AG04449 (cell line): ENCODE measurements at regions not wholly inside any gene's neighbourhood (a gene's known extent, or its start where the extent isn't known, plus 50 kb on each side); places are given as distances from the start of the nearest gene placed in this dataset.
"Not testable (repeated sequence)": the region's sequence is repeated elsewhere in the genome, so short reads cannot be mapped to it uniquely, and the experiment has no call there.

Source experiments
- CTCF ChIA-PET: fragments of 350-600 bp; formaldehyde crosslinking; extraction: SDS; loops from one replicate; lab custom pipeline; 2021; ENCODE audit warnings: antibody characterized with exemption; lab: Yijun Ruan, JAX
- POLR2A ChIA-PET: fragments of 400-600, 350-600 bp; formaldehyde crosslinking; extraction: SDS; loops from one replicate; lab custom pipeline; 2020; ENCODE audit warnings: antibody characterized with exemption, inconsistent platforms; lab: Yijun Ruan, JAX
- DNase-seq: peaks from one replicate; pipeline ENCODE4 v3.0.0-alpha.2; 2010; ENCODE audit warnings: low read depth, low spot score
- H3K4me3 ChIP-seq: 2 replicates; pipeline ENCODE4 v1.5.1; 2011; ENCODE audit warnings: low read depth, mild to moderate bottlenecking, control low read depth, low read length
- TF ChIP-seq, protein P1 (sequence below): IDR thresholded peaks from one replicate; pipeline ENCODE4 v1.5.1; 2011; ENCODE audit warnings: mild to moderate bottlenecking, moderate library complexity, low read length, control low read depth, inconsistent platforms; ENCODE audit not compliant: insufficient read depth; ENCODE audit errors: missing control alignments

DNA sequence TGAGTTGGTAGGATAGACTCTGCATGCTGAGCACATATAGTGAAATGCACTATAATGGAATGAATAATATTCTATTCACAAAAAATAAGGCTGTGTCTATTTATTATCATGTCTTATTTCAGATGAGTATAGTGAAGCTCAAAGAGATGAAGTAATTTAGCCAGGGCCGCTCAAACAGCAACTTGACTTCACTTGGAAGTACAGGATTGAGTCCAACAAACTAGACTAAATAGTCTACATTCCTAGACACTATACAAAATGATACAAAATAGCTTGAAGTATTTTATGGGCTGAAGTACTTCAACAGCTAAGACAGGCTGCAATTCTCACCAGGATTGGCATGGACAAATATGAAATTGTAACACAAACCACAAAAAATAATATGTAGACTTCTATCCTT is 144.5 kb upstream of the DST start:
- TF ChIP-seq, protein P1, sequence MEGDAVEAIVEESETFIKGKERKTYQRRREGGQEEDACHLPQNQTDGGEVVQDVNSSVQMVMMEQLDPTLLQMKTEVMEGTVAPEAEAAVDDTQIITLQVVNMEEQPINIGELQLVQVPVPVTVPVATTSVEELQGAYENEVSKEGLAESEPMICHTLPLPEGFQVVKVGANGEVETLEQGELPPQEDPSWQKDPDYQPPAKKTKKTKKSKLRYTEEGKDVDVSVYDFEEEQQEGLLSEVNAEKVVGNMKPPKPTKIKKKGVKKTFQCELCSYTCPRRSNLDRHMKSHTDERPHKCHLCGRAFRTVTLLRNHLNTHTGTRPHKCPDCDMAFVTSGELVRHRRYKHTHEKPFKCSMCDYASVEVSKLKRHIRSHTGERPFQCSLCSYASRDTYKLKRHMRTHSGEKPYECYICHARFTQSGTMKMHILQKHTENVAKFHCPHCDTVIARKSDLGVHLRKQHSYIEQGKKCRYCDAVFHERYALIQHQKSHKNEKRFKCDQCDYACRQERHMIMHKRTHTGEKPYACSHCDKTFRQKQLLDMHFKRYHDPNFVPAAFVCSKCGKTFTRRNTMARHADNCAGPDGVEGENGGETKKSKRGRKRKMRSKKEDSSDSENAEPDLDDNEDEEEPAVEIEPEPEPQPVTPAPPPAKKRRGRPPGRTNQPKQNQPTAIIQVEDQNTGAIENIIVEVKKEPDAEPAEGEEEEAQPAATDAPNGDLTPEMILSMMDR = no peak
- ChIA-PET POLR2A (interaction anchor here (0.6 kb wide), 1 partner anchor 14 kb away, joined by 4 read pairs; no protein-coding TSS in a partner anchor), CTCF (interaction anchor here (1.0 to 1.3 kb wide), 4 partner anchors 10 to 88 kb away, joined by 3 to 4 read pairs (median 3); no protein-coding TSS in a partner anchor)
- no peak overlapping the region for H3K4me3 ChIP-seq
- peak; percentile 62 for DNase-seq

DNA sequence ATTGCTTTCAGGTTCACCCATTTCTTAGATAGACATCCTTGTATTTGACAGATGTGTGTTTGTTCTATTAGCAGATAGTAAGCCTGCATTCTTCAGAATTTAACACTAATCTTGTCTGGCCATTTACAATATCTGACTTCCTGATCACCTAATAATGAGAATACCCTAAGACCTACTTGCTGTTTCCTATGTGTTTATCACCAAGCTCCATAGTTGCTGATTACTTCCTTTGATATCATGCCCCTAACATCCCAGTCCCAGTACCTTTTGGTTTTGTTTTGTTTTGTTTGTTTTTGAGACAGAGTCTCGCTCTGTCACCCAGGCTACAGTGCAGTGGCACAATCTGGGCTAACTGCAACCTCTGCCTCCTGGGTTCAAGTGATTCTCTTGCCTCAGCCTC is 143.6 kb upstream of the DST start:
- CTCF ChIA-PET = interaction anchor here (1.1 to 1.2 kb wide), 3 partner anchors 9 to 35 kb away, joined by 3 read pairs; no protein-coding TSS in a partner anchor
- TF ChIP-seq, protein P1 = no peak
- H3K4me3 ChIP-seq = no peak overlapping the region
- no peak for DNase-seq
- POLR2A ChIA-PET = no interaction called here

DNA sequence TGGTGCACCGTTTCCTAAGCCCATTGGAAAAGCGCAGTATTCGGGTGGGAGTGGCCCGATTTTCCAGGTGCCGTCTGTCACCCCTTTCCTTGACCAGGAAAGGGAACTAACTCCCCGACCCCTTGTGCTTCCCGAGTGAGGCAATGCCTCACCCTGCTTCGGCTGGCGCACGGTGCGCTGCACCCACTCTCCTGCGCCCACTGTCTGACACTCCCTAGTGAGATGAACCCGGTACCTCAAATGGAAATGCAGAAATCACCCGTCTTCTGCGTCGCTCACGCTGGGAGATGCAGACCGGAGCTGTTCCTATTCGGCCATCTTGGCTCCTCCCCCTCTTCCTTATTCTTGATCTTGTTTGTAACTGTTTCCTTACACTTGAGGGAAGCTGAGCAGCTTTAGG is 142.8 kb upstream of the DST start:
- POLR2A ChIA-PET, DNase-seq, H3K4me3 ChIP-seq: not testable (repeated sequence)
- CTCF ChIA-PET = interaction anchor here (1.2 kb wide), 1 partner anchor 14 kb away, joined by 3 read pairs; no protein-coding TSS in a partner anchor

DNA sequence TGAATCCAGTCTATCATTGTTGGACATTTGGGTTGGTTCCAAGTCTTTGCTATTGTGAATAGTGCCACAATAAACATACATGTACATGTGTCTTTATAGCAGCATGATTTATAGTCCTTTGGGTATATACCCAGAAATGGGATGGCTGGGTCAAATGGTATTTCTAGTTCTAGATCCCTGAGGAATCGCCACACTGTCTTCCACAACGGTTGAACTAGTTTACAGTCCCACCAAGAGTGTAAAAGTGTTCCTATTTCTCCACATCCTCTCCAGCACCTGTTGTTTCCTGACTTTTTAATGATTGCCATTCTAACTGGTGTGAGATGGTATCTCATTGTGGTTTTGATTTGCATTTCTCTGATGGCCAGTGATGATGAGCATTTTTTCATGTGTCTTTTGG is 137.4 kb upstream of the DST start:
- POLR2A ChIA-PET, CTCF ChIA-PET, H3K4me3 ChIP-seq, DNase-seq: not testable (repeated sequence)

DNA sequence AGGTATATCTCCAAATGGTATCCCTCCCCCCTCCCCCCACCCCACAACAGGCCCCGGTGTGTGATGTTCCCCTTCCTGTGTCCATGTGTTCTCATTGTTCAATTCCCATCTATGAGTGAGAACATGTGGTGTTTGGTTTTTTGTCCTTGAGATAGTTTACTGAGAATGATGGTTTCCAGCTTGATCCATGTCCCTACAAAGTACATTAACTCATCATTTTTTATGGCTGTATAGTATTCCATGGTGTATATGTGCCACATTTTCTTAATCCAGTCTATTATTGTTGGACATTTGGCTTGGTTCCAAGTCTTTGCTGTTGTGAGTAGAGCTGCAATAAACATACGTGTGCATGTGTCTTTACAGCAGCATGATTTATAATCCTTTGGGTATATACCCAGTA is 135.8 kb upstream of the DST start:
- CTCF ChIA-PET, POLR2A ChIA-PET, H3K4me3 ChIP-seq, DNase-seq: not testable (repeated sequence)

DNA sequence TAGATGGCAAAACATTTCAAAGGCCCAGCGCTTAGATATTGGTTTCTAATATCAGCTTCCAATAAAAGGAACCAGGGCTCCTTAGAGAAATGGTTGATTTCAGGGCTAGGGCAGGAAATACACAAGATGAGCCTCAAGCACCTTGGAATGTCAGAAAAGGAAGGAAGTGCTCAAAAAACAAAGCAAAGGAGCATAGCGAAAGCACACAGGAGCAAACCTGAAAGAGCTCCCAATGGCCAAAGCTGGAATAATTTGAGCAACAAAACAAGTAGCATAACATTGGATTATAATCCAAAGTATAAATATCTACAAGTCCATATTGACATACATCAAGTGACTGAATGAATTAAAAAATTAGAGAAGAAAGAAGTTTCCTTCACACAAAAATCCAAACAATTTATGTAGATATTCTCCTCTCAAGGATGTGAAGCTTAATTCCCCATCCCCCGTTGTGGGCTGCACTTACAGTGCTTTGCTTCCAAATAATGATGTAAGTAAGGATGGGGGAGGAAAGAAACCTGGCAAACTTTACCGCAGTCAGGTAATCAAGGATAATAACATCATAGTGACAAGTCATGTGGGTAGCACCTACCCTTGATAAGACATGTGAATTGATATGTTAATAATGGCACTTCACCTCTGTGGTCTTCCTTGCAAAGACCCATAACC is 132.9 kb upstream of the DST start:
- TF ChIP-seq, protein P1 = no peak
- no peak overlapping the region for H3K4me3 ChIP-seq
- CTCF ChIA-PET = interaction anchor here (1.7 kb wide), 1 partner anchor 18 kb away, joined by 4 read pairs; no protein-coding TSS in a partner anchor
- POLR2A ChIA-PET = no interaction called here
- no peak for DNase-seq

DNA sequence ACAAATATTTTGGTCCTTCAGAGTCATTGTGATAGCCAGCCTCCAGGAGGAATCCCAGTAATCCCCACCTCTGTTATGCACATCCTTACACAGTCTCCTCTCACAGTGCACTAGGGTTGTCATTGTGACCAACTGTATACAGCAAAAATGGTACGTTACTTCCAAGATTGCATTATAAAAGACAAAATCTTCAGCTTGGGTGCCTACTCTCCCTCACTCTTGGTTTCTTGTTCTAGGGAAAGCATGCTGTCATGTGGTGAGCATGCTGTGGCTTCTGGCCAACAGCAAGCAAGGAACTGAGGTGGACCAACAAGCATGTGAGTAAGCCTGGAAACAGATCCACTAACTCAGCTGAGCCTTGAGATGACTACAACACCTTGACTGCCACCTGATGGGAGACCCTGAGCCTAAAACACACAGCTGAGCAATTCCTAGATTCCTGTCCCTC is 130.1 kb upstream of the DST start:
- ChIA-PET CTCF (no interaction called here), POLR2A (no interaction called here)
- peak; percentile 38 for DNase-seq
- no peak overlapping the region for H3K4me3 ChIP-seq
- TF ChIP-seq, protein P1 = no peak
